Neural progenitor cell (in vitro differentiated cells): ENCODE measurements at regions not wholly inside any gene's neighbourhood (a gene's known extent, or its start where the extent isn't known, plus 50 kb on each side); places are given as distances from the start of the nearest gene placed in this dataset.
"Not testable (repeated sequence)": the region's sequence is repeated elsewhere in the genome, so short reads cannot be mapped to it uniquely, and the experiment has no call there.

Experiments
- DNase-seq: peaks from one replicate; pipeline ENCODE4 v3.0.0-alpha.2; 2016; ENCODE audit warnings: low spot score
- H2AFZ ChIP-seq: fragments of 200-600 bp; sonication (generic); replicated peaks from 2 replicates; pipeline ENCODE4 v1.6.1; 2016; ENCODE audit warnings: antibody characterized with exemption
- H3F3A ChIP-seq: fragments of 200-600 bp; sonication (generic); 2 replicates; pipeline ENCODE4 v1.6.1; 2016; ENCODE audit warnings: antibody characterized with exemption, low read depth
- H3K27ac ChIP-seq: fragments of 200-600 bp; sonication (generic); 2 replicates; pipeline ENCODE4 v1.5.1; 2016; ENCODE audit warnings: mild to moderate bottlenecking
- H3K27me3 ChIP-seq: fragments of 200-600 bp; sonication (generic); 2 replicates; pipeline ENCODE4 v1.6.1; 2016; ENCODE audit warnings: mild to moderate bottlenecking, moderate library complexity
- H3K36me3 ChIP-seq: fragments of 200-600 bp; sonication (generic); 2 replicates; pipeline ENCODE4 v1.5.1; 2016
- H3K4me1 ChIP-seq: fragments of 200-600 bp; sonication (generic); 2 replicates; pipeline ENCODE4 v1.6.1; 2016; ENCODE audit warnings: mixed run types
- H3K4me2 ChIP-seq: fragments of 200-600 bp; sonication (generic); 2 replicates; pipeline ENCODE4 v1.6.1; 2016
- H3K4me3 ChIP-seq: fragments of 200-600 bp; sonication (generic); 2 replicates; pipeline ENCODE4 v1.5.1; 2016
- H3K79me2 ChIP-seq: fragments of 200-600 bp; sonication (generic); 2 replicates; pipeline ENCODE4 v1.6.1; 2016; ENCODE audit warnings: low read depth
- H3K9ac ChIP-seq: fragments of 200-600 bp; sonication (generic); 2 replicates; pipeline ENCODE4 v1.6.1; 2016
- H3K9me3 ChIP-seq: fragments of 200-600 bp; sonication (generic); 2 replicates; pipeline ENCODE4 v1.5.1; 2016; ENCODE audit warnings: low read depth
- H4K20me1 ChIP-seq: fragments of 200-600 bp; sonication (generic); 2 replicates; pipeline ENCODE4 v1.6.1; 2016; ENCODE audit warnings: low read depth
- H3K27ac Mint-ChIP-seq: 3 replicates; pipeline ENCODE4 v1.8.0; 2021; ENCODE audit warnings: mixed read lengths
- H3K27me3 Mint-ChIP-seq: 2 replicates; pipeline ENCODE4 v1.8.0; 2022; ENCODE audit warnings: low read depth, mild to moderate bottlenecking, inconsistent platforms, moderate library complexity, mixed read lengths; ENCODE audit not compliant: insufficient read depth
- H3K36me3 Mint-ChIP-seq: 3 replicates; pipeline ENCODE4 v1.8.0; 2021; ENCODE audit warnings: mixed read lengths
- H3K4me1 Mint-ChIP-seq: 3 replicates; pipeline ENCODE4 v1.8.0; 2021; ENCODE audit warnings: mixed read lengths
- H3K4me3 Mint-ChIP-seq: 3 replicates; pipeline ENCODE4 v1.8.0; 2021; ENCODE audit warnings: mild to moderate bottlenecking, moderate library complexity, mixed read lengths
- H3K9me3 Mint-ChIP-seq: 3 replicates; pipeline ENCODE4 v1.8.0; 2020; ENCODE audit warnings: mixed read lengths
- EZH2 ChIP-seq: fragments of 200-600 bp; sonication (generic); IDR thresholded peaks from 2 replicates; pipeline ENCODE4 v1.6.1; 2017; ENCODE audit warnings: antibody characterized with exemption, mild to moderate bottlenecking, moderate library complexity
- EZH2phosphoT487 ChIP-seq: fragments of 200-600 bp; sonication (generic); IDR thresholded peaks from 2 replicates; pipeline ENCODE4 v1.6.1; 2017; ENCODE audit warnings: antibody characterized with exemption
- TF ChIP-seq, protein P1 (sequence below): fragments of 200-600 bp; sonication (generic); IDR thresholded peaks from 2 replicates; pipeline ENCODE4 v1.5.1; 2017; ENCODE audit warnings: antibody characterized with exemption, mild to moderate bottlenecking

DNA sequence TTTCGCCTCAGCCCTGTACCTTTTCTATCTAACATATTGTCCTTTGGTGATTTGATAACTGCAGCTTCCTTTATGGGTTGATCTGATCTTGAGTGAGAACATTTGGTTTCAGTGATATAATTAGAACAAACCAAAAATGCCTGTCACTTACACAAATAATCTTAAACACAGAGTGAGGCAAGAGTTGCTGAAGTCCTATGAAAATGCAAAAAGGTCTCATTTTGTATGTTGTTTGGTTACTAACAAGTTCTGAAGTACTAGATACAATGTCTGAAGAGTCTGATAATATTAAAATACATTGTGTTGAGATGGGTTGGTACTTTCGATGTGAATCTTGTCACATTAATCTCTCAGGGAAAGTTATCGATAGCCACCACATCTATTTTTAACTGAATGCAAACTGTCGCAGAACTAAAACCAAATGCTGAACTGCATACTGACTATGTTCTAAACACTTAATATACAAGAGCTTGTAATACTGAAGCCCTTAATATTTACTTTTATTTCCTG lies 70.4 kb upstream of the TMED7 start:
- Histone ChIP-seq H3F3A (no peaks in the 10 kb centered on the region), H3K36me3 (no peaks in the 10 kb centered on the region), H3K27me3 (no peaks in the 10 kb centered on the region), H3K79me2 (no peaks in the 10 kb centered on the region), H3K9me3 (no peaks in the 10 kb centered on the region), H4K20me1 (no peaks in the 10 kb centered on the region), H3K4me3 (no peak overlapping the region), H3K27ac (no peak overlapping the region), H2AFZ (no peak overlapping the region), H3K4me1 (no peaks in the 10 kb centered on the region), H3K9ac (no peak overlapping the region), H3K4me2 (no peak overlapping the region)
- DNase-seq, result no peak
- Mint-ChIP-seq H3K4me3 (no peak overlapping the region), H3K27me3 (no peaks in the 10 kb centered on the region), H3K4me1 (peaks cover 2% of the 10 kb centered on the region), H3K9me3 (peaks cover 4% of the 10 kb centered on the region), H3K36me3 (no peaks in the 10 kb centered on the region), H3K27ac (no peak overlapping the region)
- TF ChIP-seq EZH2 (no peak), EZH2phosphoT487 (no peak)
- TF ChIP-seq, protein P1, sequence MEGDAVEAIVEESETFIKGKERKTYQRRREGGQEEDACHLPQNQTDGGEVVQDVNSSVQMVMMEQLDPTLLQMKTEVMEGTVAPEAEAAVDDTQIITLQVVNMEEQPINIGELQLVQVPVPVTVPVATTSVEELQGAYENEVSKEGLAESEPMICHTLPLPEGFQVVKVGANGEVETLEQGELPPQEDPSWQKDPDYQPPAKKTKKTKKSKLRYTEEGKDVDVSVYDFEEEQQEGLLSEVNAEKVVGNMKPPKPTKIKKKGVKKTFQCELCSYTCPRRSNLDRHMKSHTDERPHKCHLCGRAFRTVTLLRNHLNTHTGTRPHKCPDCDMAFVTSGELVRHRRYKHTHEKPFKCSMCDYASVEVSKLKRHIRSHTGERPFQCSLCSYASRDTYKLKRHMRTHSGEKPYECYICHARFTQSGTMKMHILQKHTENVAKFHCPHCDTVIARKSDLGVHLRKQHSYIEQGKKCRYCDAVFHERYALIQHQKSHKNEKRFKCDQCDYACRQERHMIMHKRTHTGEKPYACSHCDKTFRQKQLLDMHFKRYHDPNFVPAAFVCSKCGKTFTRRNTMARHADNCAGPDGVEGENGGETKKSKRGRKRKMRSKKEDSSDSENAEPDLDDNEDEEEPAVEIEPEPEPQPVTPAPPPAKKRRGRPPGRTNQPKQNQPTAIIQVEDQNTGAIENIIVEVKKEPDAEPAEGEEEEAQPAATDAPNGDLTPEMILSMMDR, result no peak

DNA sequence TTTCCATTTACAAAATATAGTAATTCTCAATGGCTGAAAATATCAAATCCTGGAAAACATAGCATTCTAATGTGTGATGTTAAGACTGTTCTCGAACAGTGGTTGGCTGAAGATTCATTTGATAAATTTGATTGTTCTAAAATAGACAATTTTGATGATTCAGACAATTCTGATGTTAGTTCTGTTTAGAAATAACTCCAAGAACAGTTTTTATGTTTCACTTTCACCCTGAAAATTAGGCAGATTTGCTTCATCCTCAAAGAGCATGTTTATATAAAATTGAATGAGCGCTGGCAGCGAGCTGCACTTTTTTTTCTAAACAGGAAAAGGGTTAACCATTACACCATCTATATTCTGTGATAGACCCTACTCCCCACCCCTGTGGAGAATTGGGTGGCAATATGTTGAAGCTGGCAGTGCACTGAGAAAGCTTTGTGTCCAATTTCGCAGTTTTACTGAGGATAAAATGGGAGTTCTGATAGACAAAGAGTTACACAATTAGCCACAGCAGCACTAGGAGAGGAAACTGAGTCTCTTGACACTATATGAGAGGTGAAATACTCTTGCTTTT lies 69.6 kb upstream of the TMED7 start:
- Mint-ChIP-seq H3K4me3 (no peak overlapping the region), H3K9me3 (peaks cover 4% of the 10 kb centered on the region), H3K4me1 (peaks cover 3% of the 10 kb centered on the region), H3K27ac (no peak overlapping the region), H3K36me3 (no peaks in the 10 kb centered on the region), H3K27me3 (no peaks in the 10 kb centered on the region)
- TF ChIP-seq EZH2, result no peak
- TF ChIP-seq, protein P1, result no peak
- TF ChIP-seq EZH2phosphoT487, result no peak
- no peak overlapping the region for H3K9ac ChIP-seq
- no peaks in the 10 kb centered on the region for H3K79me2 ChIP-seq
- H2AFZ ChIP-seq, result no peak overlapping the region
- H3K4me3 ChIP-seq, result no peak overlapping the region
- no peak overlapping the region for H3K4me2 ChIP-seq
- H3K36me3 ChIP-seq, result no peaks in the 10 kb centered on the region
- H4K20me1 ChIP-seq, result no peaks in the 10 kb centered on the region
- no peak overlapping the region for H3K27ac ChIP-seq
- H3F3A ChIP-seq, result no peaks in the 10 kb centered on the region
- H3K9me3 ChIP-seq, result no peaks in the 10 kb centered on the region
- H3K4me1 ChIP-seq, result no peaks in the 10 kb centered on the region
- DNase-seq, result no peak
- H3K27me3 ChIP-seq, result no peaks in the 10 kb centered on the region

GRCh38 chr5:115691814-115692213 lies 66.0 kb upstream of the TMED7 start:
- not testable (repeated sequence) for H3K4me2 ChIP-seq, H3K27me3 ChIP-seq, H3K79me2 ChIP-seq, H3K27ac Mint-ChIP-seq, H4K20me1 ChIP-seq, H3K9me3 Mint-ChIP-seq, H3K9me3 ChIP-seq, H3K4me3 ChIP-seq, H3K36me3 Mint-ChIP-seq, H3K9ac ChIP-seq, H3K27me3 Mint-ChIP-seq, DNase-seq, H2AFZ ChIP-seq, H3K27ac ChIP-seq, H3K4me3 Mint-ChIP-seq, H3F3A ChIP-seq, H3K36me3 ChIP-seq, H3K4me1 Mint-ChIP-seq, H3K4me1 ChIP-seq

DNA sequence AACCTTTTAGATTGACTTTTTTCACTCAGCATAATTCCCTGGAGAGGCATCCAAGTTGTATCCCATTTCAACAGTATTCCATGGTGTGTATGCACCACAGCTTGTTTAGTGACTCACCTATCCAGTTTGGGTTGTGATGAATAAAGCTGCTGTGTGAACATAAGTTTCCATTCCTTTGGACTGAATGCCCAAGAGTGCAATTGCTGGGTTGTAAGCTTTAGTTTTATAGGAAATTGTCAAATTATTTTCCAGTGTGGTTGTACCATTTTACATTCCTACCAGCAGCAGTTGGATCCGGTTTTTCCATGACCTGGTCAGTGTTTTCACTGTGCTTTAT lies 60.9 kb upstream of the TMED7 start:
- Mint-ChIP-seq H3K27me3 (no peaks in the 10 kb centered on the region), H3K36me3 (no peaks in the 10 kb centered on the region), H3K9me3 (peaks cover 7% of the 10 kb centered on the region), H3K4me3 (no peak overlapping the region), H3K4me1 (peaks cover 3% of the 10 kb centered on the region), H3K27ac (no peak overlapping the region)
- Histone ChIP-seq H3K27ac (no peak overlapping the region), H3K4me2 (no peak overlapping the region), H3K9me3 (no peaks in the 10 kb centered on the region), H3K4me3 (no peak overlapping the region), H3K9ac (no peak overlapping the region), H2AFZ (no peak overlapping the region), H3F3A (no peaks in the 10 kb centered on the region), H3K36me3 (no peaks in the 10 kb centered on the region), H4K20me1 (no peaks in the 10 kb centered on the region), H3K4me1 (peaks cover 7% of the 10 kb centered on the region), H3K27me3 (no peaks in the 10 kb centered on the region), H3K79me2 (no peaks in the 10 kb centered on the region)
- DNase-seq, result no peak
- TF ChIP-seq EZH2phosphoT487 (no peak), EZH2 (no peak)
- TF ChIP-seq, protein P1, result no peak
